ENCODE measurements at regions not wholly inside any gene's neighbourhood (a gene's known extent, or its start where the extent isn't known, plus 50 kb on each side); places are given as distances from the start of the nearest gene placed in this dataset.

DNA sequence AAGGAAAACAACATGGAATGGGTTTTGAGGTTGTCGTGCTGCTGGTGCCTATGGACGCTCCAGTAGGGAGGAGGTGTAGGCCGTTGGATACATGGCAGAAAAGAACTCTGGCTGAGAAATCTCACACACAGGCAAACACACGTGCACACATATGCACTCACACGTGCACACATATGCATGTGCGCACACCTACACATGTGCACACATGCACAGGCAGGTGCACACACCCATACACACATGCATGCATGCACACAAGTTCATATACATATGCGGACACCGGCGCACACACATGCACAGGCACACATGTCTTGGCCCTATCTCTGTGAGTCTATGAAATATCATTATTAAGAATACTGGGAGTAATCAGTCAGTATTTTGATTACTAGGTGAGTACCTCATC, 150.4 kb downstream of the LRRC30 start:
- 100% methylated on average over 3 of the region's 9 CpGs for WGBS (ENCODE audit: insufficient coverage)
- no peaks in the 10 kb centered on the region for H3K4me1 Mint-ChIP-seq

DNA sequence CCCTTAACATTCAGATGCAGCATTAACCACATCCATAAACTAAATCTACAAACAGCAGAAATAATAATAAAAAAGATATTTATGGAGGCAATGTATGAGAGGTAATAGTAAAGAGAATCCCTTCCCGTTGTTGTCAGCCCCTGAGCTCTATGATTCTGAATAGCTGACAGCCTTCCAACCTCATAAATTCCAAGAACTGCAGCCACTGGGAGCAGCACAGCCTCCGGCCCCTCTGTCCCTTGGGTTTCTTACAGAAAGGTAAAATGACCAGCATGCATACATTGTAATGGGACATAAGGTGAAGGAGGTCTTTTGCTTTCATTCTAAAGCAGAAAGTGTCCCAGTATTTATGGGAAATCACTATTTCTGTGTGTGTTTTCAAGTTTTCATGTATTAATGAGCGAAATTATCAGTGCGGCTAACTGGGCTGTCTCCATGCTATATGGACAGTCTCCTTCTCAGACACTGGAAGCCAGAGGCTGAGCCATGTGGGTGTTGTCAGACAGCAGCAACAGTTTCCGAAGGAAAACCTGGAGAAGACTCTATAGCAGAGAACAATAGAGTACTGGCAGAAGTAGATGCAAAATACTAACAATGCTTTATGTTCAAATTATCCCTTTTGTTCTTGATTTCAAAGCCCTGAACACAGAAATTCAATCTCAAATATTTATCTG, 151.6 kb downstream of the LRRC30 start:
- Histone ChIP-seq H3K4me1 (ENCODE audit: control insufficient read depth in 1 of 2, insufficient read depth in 2 of 2, low read length in 2 of 2) (no peaks in the 10 kb centered on the region), H2AFZ (ENCODE audit: insufficient read depth, low read depth, low read length, poor library complexity, severe bottlenecking) (no peak overlapping the region), H3K9me3 (replicated peaks in 1 of 2; ENCODE audit: control insufficient read depth in 1 of 2, insufficient read depth in 1 of 2, low read length in 2 of 2) (no peaks in the 10 kb centered on the region), H3K79me2 (ENCODE audit: insufficient read depth, low read length) (no peaks in the 10 kb centered on the region), H3K36me3 (replicated peaks in 1 of 2; ENCODE audit: control insufficient read depth in 1 of 2, insufficient read depth in 2 of 2, low read length in 2 of 2) (no peaks in the 10 kb centered on the region), H3K4me3 (replicated peaks in 1 of 3; ENCODE audit: low read depth in 2 of 3, low read length in 3 of 3) (no peak overlapping the region), H4K20me1 (ENCODE audit: insufficient read depth, low read length) (no peaks in the 10 kb centered on the region), H3K4me2 (replicated peaks; ENCODE audit: extremely low read depth, low read length, poor library complexity, severe bottlenecking) (no peak overlapping the region), H3K27me3 (ENCODE audit: control insufficient read depth in 2 of 2, insufficient read depth in 2 of 2, low read length in 2 of 2) (no peaks in the 10 kb centered on the region), H3K27ac (ENCODE audit: low read depth in 1 of 2, low read length in 2 of 2) (no peak overlapping the region), H3K9ac (ENCODE audit: insufficient read depth, low read length, poor library complexity, severe bottlenecking) (no peak overlapping the region)
- H3K27me3 Mint-ChIP-seq (ENCODE audit: low read depth in 3 of 3) = peaks cover 0 to 2% (median 0%) of the 10 kb centered on the region in 3 donors
- H3K4me1 Mint-ChIP-seq = no peaks in the 10 kb centered on the region
- TF ChIP-seq, protein P1, sequence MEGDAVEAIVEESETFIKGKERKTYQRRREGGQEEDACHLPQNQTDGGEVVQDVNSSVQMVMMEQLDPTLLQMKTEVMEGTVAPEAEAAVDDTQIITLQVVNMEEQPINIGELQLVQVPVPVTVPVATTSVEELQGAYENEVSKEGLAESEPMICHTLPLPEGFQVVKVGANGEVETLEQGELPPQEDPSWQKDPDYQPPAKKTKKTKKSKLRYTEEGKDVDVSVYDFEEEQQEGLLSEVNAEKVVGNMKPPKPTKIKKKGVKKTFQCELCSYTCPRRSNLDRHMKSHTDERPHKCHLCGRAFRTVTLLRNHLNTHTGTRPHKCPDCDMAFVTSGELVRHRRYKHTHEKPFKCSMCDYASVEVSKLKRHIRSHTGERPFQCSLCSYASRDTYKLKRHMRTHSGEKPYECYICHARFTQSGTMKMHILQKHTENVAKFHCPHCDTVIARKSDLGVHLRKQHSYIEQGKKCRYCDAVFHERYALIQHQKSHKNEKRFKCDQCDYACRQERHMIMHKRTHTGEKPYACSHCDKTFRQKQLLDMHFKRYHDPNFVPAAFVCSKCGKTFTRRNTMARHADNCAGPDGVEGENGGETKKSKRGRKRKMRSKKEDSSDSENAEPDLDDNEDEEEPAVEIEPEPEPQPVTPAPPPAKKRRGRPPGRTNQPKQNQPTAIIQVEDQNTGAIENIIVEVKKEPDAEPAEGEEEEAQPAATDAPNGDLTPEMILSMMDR (IDR thresholded peaks at IDR 0.05) = no peak
- no peaks in the 10 kb centered on the region for H3K36me3 Mint-ChIP-seq
- intact Hi-C loops (cut with micrococcal nuclease) = no loop called here
- peaks cover 0 to 7% (median 4%) of the 10 kb centered on the region in 7 donors for H3K9me3 Mint-ChIP-seq
- no peak for DNase-seq
- H3K4me3 Mint-ChIP-seq = no peak overlapping the region
- 100% methylated on average over 1 of the region's 5 CpGs for WGBS (ENCODE audit: insufficient coverage)
- H3K27ac Mint-ChIP-seq = no peak overlapping the region

More for the DNA sequence above, 150.4 kb downstream of the LRRC30 start:
- H3K27me3 Mint-ChIP-seq (ENCODE audit: low read depth in 3 of 3) = peaks cover 0 to 2% (median 0%) of the 10 kb centered on the region in 3 donors
- Histone ChIP-seq H3K36me3 (replicated peaks in 1 of 2; ENCODE audit: control insufficient read depth in 1 of 2, insufficient read depth in 2 of 2, low read length in 2 of 2) (no peaks in the 10 kb centered on the region), H4K20me1 (ENCODE audit: insufficient read depth, low read length) (no peaks in the 10 kb centered on the region), H3K27me3 (ENCODE audit: control insufficient read depth in 2 of 2, insufficient read depth in 2 of 2, low read length in 2 of 2) (no peaks in the 10 kb centered on the region), H3K4me2 (replicated peaks; ENCODE audit: extremely low read depth, low read length, poor library complexity, severe bottlenecking) (no peak overlapping the region), H3K27ac (ENCODE audit: low read depth in 1 of 2, low read length in 2 of 2) (no peak overlapping the region), H3K9ac (ENCODE audit: insufficient read depth, low read length, poor library complexity, severe bottlenecking) (no peak overlapping the region), H3K79me2 (ENCODE audit: insufficient read depth, low read length) (no peaks in the 10 kb centered on the region), H3K4me3 (replicated peaks in 1 of 3; ENCODE audit: low read depth in 2 of 3, low read length in 3 of 3) (no peak overlapping the region), H2AFZ (ENCODE audit: insufficient read depth, low read depth, low read length, poor library complexity, severe bottlenecking) (no peak overlapping the region), H3K9me3 (replicated peaks in 1 of 2; ENCODE audit: control insufficient read depth in 1 of 2, insufficient read depth in 1 of 2, low read length in 2 of 2) (peaks cover 7 to 8% of the 10 kb centered on the region in 2 donors), H3K4me1 (ENCODE audit: control insufficient read depth in 1 of 2, insufficient read depth in 2 of 2, low read length in 2 of 2) (no peaks in the 10 kb centered on the region)
- TF ChIP-seq, protein P1 (IDR thresholded peaks at IDR 0.05) = no peak
- H3K27ac Mint-ChIP-seq = no peak overlapping the region
- no peaks in the 10 kb centered on the region for H3K36me3 Mint-ChIP-seq
- H3K9me3 Mint-ChIP-seq = peaks cover 5 to 17% (median 10%) of the 10 kb centered on the region in 7 donors
- no peak overlapping the region for H3K4me3 Mint-ChIP-seq
- DNase-seq = no peak
- intact Hi-C loops (cut with micrococcal nuclease) = no loop called here

All from CD14-positive monocyte (primary cell).